Cerebellar cortex (tissue), 1 donor: ENCODE measurements at regions not wholly inside any gene's neighbourhood (a gene's known extent, or its start where the extent isn't known, plus 50 kb on each side); places are given as distances from the start of the nearest gene placed in this dataset.

Experiments
- DNase-seq: peaks from one replicate; pipeline ENCODE4 v3.0.0-alpha.2; 2015; ENCODE audit warnings: low spot score

- no peak for DNase-seq
Observed at GRCh38 chr5:107325866-107326265, 344.9 kb downstream of the EFNA5 start.

- DNase-seq, result no peak
Observed at GRCh38 chr5:107324809-107325208, 345.9 kb downstream of the EFNA5 start.

- DNase-seq, result no peak
Observed at GRCh38 chr5:107324071-107324470, 346.7 kb downstream of the EFNA5 start.

- no peak for DNase-seq
Observed at GRCh38 chr5:107323536-107323935, 347.2 kb downstream of the EFNA5 start.

GRCh38 chr5:107322936-107323335, 347.8 kb downstream of the EFNA5 start:
- no peak for DNase-seq

- no peak for DNase-seq
Observed at GRCh38 chr5:107321906-107322305, 348.8 kb downstream of the EFNA5 start.

- no peak for DNase-seq
Observed at GRCh38 chr5:107320846-107321245, 349.9 kb downstream of the EFNA5 start.

GRCh38 chr5:107320376-107320775, 350.4 kb downstream of the EFNA5 start:
- DNase-seq, result no peak

- no peak for DNase-seq
Observed at GRCh38 chr5:107319901-107320300, 350.8 kb downstream of the EFNA5 start.

- no peak for DNase-seq
Observed at GRCh38 chr5:107314330-107314729, 356.4 kb downstream of the EFNA5 start.

GRCh38 chr5:107313921-107314320, 356.8 kb downstream of the EFNA5 start:
- no peak for DNase-seq

GRCh38 chr5:107313098-107313497, 357.6 kb downstream of the EFNA5 start:
- no peak for DNase-seq

GRCh38 chr5:107310181-107310580, 360.6 kb downstream of the EFNA5 start:
- no peak for DNase-seq

- no peak for DNase-seq
Observed at GRCh38 chr5:107306594-107306993, 364.1 kb downstream of the EFNA5 start.

GRCh38 chr5:107306002-107306401, 364.7 kb downstream of the EFNA5 start:
- no peak for DNase-seq

- no peak for DNase-seq
Observed at GRCh38 chr5:107304684-107305083, 366.1 kb downstream of the EFNA5 start.

- no peak for DNase-seq
Observed at GRCh38 chr5:107303171-107303968, 367.4 kb downstream of the EFNA5 start.

- DNase-seq, result no peak
Observed at GRCh38 chr5:107302441-107302840, 368.3 kb downstream of the EFNA5 start.

GRCh38 chr5:107301999-107302398, 368.7 kb downstream of the EFNA5 start:
- no peak for DNase-seq

- peak; percentile 12 for DNase-seq
Observed at GRCh38 chr5:107300721-107301327, 369.9 kb downstream of the EFNA5 start.

- no peak for DNase-seq
Observed at GRCh38 chr5:107296572-107296971, 374.2 kb downstream of the EFNA5 start.

GRCh38 chr5:107295914-107296313, 374.8 kb downstream of the EFNA5 start:
- no peak for DNase-seq

GRCh38 chr5:107294669-107295068, 376.1 kb downstream of the EFNA5 start:
- DNase-seq, result no peak

GRCh38 chr5:107294211-107294550, 376.6 kb downstream of the EFNA5 start:
- no peak for DNase-seq
